Panc1 (cell line): ENCODE measurements at regions not wholly inside any gene's neighbourhood (a gene's known extent, or its start where the extent isn't known, plus 50 kb on each side); places are given as distances from the start of the nearest gene placed in this dataset.

Experiments used
- ATAC-seq: fragments of 200-7000 bp; cut with Tn5 transposase; 2 replicates; pipeline ENCODE4 v1.9.1; 2020; ENCODE audit warnings: mild to moderate bottlenecking, moderate library complexity
- BruUV-seq: library from RNA; stranded (reverse); fragments of 400-500 nt; replicated peaks from 2 replicates; lab custom pipeline; 2021; lab: Mats Ljungman, UMichigan
- CTCF ChIA-PET: fragments of 300-600 bp; sonication (Branson Sonifier 250); formaldehyde crosslinking; loops from one replicate; lab custom pipeline; 2022; ENCODE audit warnings: antibody characterized with exemption; lab: Charles Lee
- POLR2A ChIA-PET: fragments of 300-600 bp; sonication (Branson Sonifier 250); formaldehyde crosslinking; loops from one replicate; lab custom pipeline; 2022; ENCODE audit warnings: antibody characterized with exemption; lab: Charles Lee
- DNase-seq: peaks from one replicate; pipeline ENCODE4 v3.0.0-alpha.2; 2010; ENCODE audit warnings: low read depth, low spot score
- H3K27ac ChIP-seq: 2 replicates; pipeline ENCODE4 v1.5.1; 2011; ENCODE audit warnings: mild to moderate bottlenecking, low read length, inconsistent platforms
- H3K27me3 ChIP-seq: fragments of 200-500 bp; sonication (Bioruptor generic); 2 replicates; pipeline ENCODE4 v1.6.0; 2014; ENCODE audit warnings: low read length, inconsistent platforms; ENCODE audit not compliant: control insufficient read depth, insufficient read depth
- H3K36me3 ChIP-seq: fragments of 200-500 bp; sonication (Bioruptor generic); 2 replicates; pipeline ENCODE4 v1.5.1; 2014; ENCODE audit warnings: inconsistent platforms, mild to moderate bottlenecking, low read length, moderate library complexity; ENCODE audit not compliant: control insufficient read depth, insufficient read depth
- H3K4me1 ChIP-seq: 2 replicates; pipeline ENCODE4 v1.5.1; 2011; ENCODE audit warnings: inconsistent platforms, mild to moderate bottlenecking, low read length, moderate library complexity; ENCODE audit not compliant: control insufficient read depth, insufficient read depth
- H3K4me3 ChIP-seq, 2 experiments: 2 replicates each; pipeline ENCODE4 v1.5.1; 2011 to 2012; ENCODE audit warnings: low read depth in 2 of 2, low read length in 2 of 2, mild to moderate bottlenecking in 2 of 2, inconsistent platforms in 1 of 2, moderate library complexity in 1 of 2
- H3K9me3 ChIP-seq: fragments of 200-500 bp; sonication (Bioruptor generic); 2 replicates; pipeline ENCODE4 v1.5.1; 2014; ENCODE audit warnings: low read depth, mild to moderate bottlenecking, inconsistent platforms, low read length, moderate library complexity; ENCODE audit not compliant: control insufficient read depth, insufficient read depth
- CTCF ChIP-seq: fragments of 450-650 bp; IDR thresholded peaks from 2 replicates; pipeline ENCODE4 v1.5.1; 2017; ENCODE audit warnings: mild to moderate bottlenecking
- POLR2AphosphoS5 ChIP-seq: IDR thresholded peaks from 2 replicates; pipeline ENCODE4 v1.6.1; 2012; ENCODE audit warnings: mild to moderate bottlenecking, low read depth, low read length, moderate library complexity
- REST ChIP-seq, 2 experiments: IDR thresholded peaks; 2 replicates each; pipeline ENCODE4 v1.6.1; 2011 to 2012; ENCODE audit warnings: low read depth in 2 of 2, control low read depth in 1 of 2, low read length in 1 of 2, mild to moderate bottlenecking in 1 of 2, moderate library complexity in 1 of 2; ENCODE audit not compliant: insufficient read depth in 1 of 2
- SIN3A ChIP-seq: IDR thresholded peaks from 2 replicates; pipeline ENCODE4 v1.6.1; 2012; ENCODE audit warnings: low read depth, mild to moderate bottlenecking, low read length, moderate library complexity, borderline replicate concordance; ENCODE audit not compliant: insufficient read depth
- TCF7L2 ChIP-seq: IDR thresholded peaks from 2 replicates; pipeline ENCODE4 v1.6.1; 2011; ENCODE audit warnings: mild to moderate bottlenecking, low read depth, low read length, inconsistent platforms
- in situ Hi-C: cut with HindIII; loops from 2 replicates; pipeline ENCODE4 v1.10.0; 2016; ENCODE audit warnings: low sequenced_read_pairs, low pct_unique_long_range_greater_than_20kb
- intact Hi-C: fragments of 100-400 bp; cut with micrococcal nuclease; formaldehyde crosslinking; loops from one replicate; pipeline ENCODE4 v1.10.0; 2022; ENCODE audit not compliant: unreplicated experiment

- ATAC-seq: no peak
- POLR2A ChIA-PET: no interaction called here
- TF ChIP-seq POLR2AphosphoS5: no peak
- no peak for TF ChIP-seq CTCF
- no peak for TF ChIP-seq REST (IDR thresholded peaks at IDR 0.05; ENCODE audit: insufficient read depth in 1 of 2, low read depth in 2 of 2, low read length in 1 of 2)
- no peak for TF ChIP-seq SIN3A
- TF ChIP-seq TCF7L2: no peak
Observed at GRCh38 chr13:34137200-34137599, 319.3 kb downstream of the RFC3 start.

GRCh38 chr13:34139660-34140227, 321.8 kb downstream of the RFC3 start:
- in situ Hi-C loops: no loop called here
- no peak for TF ChIP-seq SIN3A

More at GRCh38 chr13:34137200-34137599, 319.3 kb downstream of the RFC3 start:
- no peaks in the 10 kb centered on the region for H3K4me1 ChIP-seq
- H3K27ac ChIP-seq: no peak overlapping the region
- no TSS peak for BruUV-seq
- no peaks in the 10 kb centered on the region for H3K9me3 ChIP-seq
- H3K36me3 ChIP-seq: no peaks in the 10 kb centered on the region
- intact Hi-C loops: no loop called here
- no peak overlapping the region for H3K4me3 ChIP-seq
- CTCF ChIA-PET: no interaction called here
- DNase-seq: no peak
- no peaks in the 10 kb centered on the region for H3K27me3 ChIP-seq
- in situ Hi-C loops: no loop called here

GRCh38 chr13:34143637-34144036, 325.7 kb downstream of the RFC3 start:
- no peak overlapping the region for H3K27ac ChIP-seq
- TF ChIP-seq CTCF (no peak), SIN3A (no peak), REST (IDR thresholded peaks at IDR 0.05; ENCODE audit: insufficient read depth in 1 of 2, low read depth in 2 of 2, low read length in 1 of 2) (no peak), TCF7L2 (no peak), POLR2AphosphoS5 (no peak)
- no peaks in the 10 kb centered on the region for H3K4me1 ChIP-seq
- ATAC-seq (no peak), DNase-seq (no peak)
- H3K4me3 ChIP-seq: no peak overlapping the region
- H3K27me3 ChIP-seq: no peaks in the 10 kb centered on the region
- POLR2A ChIA-PET: no interaction called here
- intact Hi-C loops: no loop called here
- BruUV-seq: no TSS peak
- CTCF ChIA-PET: no interaction called here
- H3K36me3 ChIP-seq: no peaks in the 10 kb centered on the region
- in situ Hi-C loops: no loop called here
- H3K9me3 ChIP-seq: no peaks in the 10 kb centered on the region

More at GRCh38 chr13:34139660-34140227, 321.8 kb downstream of the RFC3 start:
- CTCF ChIA-PET: no interaction called here
- no peak overlapping the region for H3K4me3 ChIP-seq
- intact Hi-C loops: no loop called here
- no peaks in the 10 kb centered on the region for H3K27me3 ChIP-seq
- DNase-seq: no peak
- no peak for ATAC-seq
- H3K4me1 ChIP-seq: no peaks in the 10 kb centered on the region
- no peaks in the 10 kb centered on the region for H3K9me3 ChIP-seq
- H3K27ac ChIP-seq: no peak overlapping the region
- POLR2A ChIA-PET: no interaction called here
- no peaks in the 10 kb centered on the region for H3K36me3 ChIP-seq
- no TSS peak for BruUV-seq
